ENCODE measurements at regions not wholly inside any gene's neighbourhood (a gene's known extent, or its start where the extent isn't known, plus 50 kb on each side); places are given as distances from the start of the nearest gene placed in this dataset.

DNA sequence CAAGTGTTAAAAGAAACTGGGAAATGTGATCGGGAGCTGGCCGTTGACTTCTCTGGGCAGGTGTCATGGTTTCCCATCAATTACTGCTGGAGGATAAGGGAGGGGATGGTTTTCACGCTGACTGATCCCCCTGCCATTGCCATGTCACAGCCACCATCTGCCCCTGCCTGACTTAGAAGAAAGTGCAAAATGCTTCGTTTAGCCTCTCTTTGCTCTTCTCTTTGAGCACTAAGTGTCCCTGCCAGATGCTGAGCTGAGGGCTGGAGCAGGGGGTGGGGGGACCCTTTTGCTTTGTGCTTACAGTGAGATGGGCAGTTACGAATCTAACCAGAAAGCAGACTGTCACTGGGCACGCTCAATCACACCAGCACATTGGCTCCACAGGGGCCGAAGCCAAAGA, 138.4 kb upstream of the ALDH1B1 start:
- no peak overlapping the region for H3K4me3 ChIP-seq (ENCODE audit: low read depth, low read length)
- TF ChIP-seq, protein P1, sequence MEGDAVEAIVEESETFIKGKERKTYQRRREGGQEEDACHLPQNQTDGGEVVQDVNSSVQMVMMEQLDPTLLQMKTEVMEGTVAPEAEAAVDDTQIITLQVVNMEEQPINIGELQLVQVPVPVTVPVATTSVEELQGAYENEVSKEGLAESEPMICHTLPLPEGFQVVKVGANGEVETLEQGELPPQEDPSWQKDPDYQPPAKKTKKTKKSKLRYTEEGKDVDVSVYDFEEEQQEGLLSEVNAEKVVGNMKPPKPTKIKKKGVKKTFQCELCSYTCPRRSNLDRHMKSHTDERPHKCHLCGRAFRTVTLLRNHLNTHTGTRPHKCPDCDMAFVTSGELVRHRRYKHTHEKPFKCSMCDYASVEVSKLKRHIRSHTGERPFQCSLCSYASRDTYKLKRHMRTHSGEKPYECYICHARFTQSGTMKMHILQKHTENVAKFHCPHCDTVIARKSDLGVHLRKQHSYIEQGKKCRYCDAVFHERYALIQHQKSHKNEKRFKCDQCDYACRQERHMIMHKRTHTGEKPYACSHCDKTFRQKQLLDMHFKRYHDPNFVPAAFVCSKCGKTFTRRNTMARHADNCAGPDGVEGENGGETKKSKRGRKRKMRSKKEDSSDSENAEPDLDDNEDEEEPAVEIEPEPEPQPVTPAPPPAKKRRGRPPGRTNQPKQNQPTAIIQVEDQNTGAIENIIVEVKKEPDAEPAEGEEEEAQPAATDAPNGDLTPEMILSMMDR (conservative IDR thresholded peaks at IDR 0.05; ENCODE audit: low read depth, low read length): no peak
- DNase-seq (ENCODE audit: low read depth): no peak

DNA sequence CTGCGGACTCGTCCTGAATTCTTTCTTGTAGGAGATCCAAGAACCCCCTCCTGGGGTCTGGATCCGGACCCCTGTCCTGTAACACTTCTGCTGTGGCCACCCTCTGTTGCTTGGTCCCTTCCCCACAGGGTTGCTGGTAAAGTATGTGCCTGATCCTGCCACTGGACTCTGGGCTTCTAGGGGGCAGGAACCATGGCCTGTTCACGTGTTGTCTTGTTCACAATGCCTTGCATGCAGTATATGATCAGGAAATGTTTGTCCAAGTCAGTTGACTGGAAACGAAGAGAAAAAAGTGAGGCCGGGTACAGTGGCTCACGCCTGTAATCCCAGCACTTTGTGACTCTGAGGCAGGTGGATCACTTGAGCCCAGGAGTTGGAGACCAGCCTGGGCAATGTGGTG, 139.3 kb upstream of the ALDH1B1 start:
- H3K4me3 ChIP-seq (ENCODE audit: low read depth, low read length): no peak overlapping the region
- no peak for DNase-seq (ENCODE audit: low read depth)
- TF ChIP-seq, protein P1 (conservative IDR thresholded peaks at IDR 0.05; ENCODE audit: low read depth, low read length): no peak

DNA sequence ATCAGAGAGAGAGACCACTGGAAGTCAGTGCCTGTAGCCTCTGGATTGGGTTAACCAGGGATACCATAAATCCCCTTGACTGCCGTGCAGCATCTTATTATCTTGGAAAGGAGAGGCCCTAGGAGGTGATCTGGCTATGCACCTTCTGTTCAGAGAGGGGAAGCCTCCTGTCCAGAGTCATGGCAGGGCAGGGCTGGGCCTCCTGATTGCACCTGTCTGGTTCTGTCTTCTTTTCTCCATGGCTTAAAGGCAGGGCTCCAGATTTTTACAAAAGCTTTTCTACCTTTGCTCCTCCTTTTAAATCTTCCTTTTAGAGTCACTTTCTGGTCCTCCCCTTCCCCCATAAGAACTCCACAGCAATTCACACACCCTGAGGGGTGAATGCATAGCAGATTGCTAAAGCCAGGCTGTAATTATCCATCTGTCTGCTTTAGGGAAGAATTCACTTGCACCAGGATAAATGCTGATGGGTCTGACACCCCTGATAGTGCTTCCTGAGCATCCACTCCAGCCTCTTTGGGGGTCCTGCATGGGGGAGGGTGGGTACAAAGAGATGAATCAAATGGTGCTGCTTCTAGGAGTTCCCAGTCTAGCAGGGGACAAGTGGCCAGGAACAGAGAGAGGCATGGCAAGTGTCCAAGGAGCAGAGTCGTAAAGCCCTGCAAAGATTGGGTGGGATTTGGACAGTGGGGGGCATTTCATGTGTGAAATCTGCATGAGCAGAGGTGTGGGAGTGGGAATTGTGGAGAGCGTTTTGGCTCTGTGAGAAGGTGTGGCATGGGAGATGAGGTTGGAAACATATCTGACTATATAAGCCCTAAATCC, 141.3 kb upstream of the ALDH1B1 start:
- DNase-seq (ENCODE audit: low read depth): no peak
- TF ChIP-seq, protein P1 (conservative IDR thresholded peaks at IDR 0.05; ENCODE audit: low read depth, low read length): no peak
- no peak overlapping the region for H3K4me3 ChIP-seq (ENCODE audit: low read depth, low read length)

DNA sequence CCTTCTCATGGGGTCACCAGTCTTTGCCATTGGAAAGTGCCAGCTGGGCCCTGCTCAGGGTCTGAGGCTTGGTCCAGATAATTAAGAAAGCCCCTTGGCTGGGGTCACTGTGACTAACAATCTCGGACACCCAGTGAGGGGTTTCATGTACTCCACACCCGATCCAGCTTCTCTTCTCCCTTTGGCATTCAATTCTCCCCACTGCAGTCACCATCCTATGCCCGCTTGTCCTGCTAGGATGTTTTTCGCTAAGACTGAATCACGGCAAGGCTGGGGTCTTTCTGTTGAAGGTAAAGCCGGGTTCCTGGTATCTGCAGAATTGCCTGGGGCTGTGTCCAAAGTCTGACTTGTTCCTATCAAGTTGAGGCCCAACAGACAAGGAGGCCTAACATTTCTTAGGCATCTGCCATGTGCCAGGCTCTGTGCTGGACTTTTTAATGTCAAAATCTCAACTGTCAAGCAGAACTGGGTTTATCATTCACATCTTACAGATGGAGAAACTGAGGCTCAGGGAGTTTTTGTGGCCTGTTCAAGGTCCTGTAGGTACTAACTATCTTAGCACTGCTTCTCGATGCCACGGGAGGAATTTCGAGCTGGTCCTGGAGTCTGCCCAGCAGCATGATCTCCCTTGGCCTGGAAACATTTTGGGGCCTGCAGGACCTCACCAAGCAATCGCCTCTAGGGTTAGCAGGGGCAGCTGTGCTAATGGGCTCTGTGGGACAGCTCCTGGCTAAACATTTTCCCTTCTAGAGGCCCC, 142.0 kb upstream of the ALDH1B1 start:
- TF ChIP-seq, protein P1 (conservative IDR thresholded peaks at IDR 0.05; ENCODE audit: low read depth, low read length): no peak
- no peak for DNase-seq (ENCODE audit: low read depth)

DNA sequence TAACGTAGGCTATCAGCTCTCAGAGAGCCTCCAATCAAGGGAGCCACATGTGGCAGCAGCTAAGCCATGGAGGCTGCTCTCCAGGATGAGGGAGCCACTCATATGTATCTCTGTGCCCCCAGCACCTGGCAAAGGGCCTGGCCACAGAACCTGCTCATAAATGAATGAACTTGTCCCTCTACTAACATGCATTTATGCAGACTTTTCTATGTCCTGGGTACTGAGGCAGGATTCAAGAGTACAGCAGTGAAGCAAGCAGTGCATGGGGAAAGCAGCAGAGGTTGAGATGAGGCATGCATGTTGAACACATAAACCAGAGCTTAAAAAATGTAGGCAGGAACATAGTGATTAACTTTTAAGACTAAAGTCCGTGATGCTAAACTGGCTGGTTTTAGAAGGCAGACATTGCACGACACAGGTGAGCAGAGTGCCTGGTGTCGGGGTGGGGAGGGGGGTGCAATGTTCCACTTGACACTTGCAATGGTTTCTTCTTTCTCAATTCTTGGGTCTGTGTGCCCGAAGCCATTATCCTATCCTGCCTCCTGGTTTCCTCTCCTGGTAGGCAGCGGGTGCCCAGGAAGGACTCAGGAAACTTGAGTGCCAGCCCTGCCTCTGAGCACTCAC, 142.8 kb upstream of the ALDH1B1 start:
- TF ChIP-seq, protein P1 (conservative IDR thresholded peaks at IDR 0.05; ENCODE audit: low read depth, low read length): no peak
- H3K4me3 ChIP-seq (ENCODE audit: low read depth, low read length): no peak overlapping the region
- no peak for DNase-seq (ENCODE audit: low read depth)

More for the DNA sequence above, 142.0 kb upstream of the ALDH1B1 start:
- no peak overlapping the region for H3K4me3 ChIP-seq (ENCODE audit: low read depth, low read length)

DNA sequence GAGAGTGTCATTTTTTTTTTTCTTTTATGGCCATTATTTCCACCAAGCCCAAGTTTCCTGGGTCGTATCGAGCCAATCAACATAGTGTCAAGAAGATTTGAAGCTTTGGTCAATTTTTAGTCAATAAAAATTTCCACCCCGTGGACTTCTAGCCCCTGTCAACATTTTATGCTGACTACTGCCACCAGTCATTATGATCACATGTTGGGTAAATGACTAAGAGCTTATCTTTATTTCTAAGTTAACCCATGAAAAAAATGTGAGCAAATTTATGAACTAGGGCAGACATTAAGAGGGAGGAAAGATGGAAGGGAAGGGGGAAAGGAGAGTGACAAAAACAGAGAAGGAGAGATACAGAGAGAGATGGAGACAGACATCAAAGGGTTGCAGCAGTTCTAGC, 143.5 kb upstream of the ALDH1B1 start:
- no peak overlapping the region for H3K4me3 ChIP-seq (ENCODE audit: low read depth, low read length)
- DNase-seq (ENCODE audit: low read depth): no peak
- TF ChIP-seq, protein P1 (conservative IDR thresholded peaks at IDR 0.05; ENCODE audit: low read depth, low read length): no peak

Data from epithelial cell of proximal tubule (primary cell).